Caco-2 (cell line): ENCODE measurements at regions not wholly inside any gene's neighbourhood (a gene's known extent, or its start where the extent isn't known, plus 50 kb on each side); places are given as distances from the start of the nearest gene placed in this dataset.

ENCODE experiments used
- BruUV-seq: library from RNA; stranded (reverse); fragments of 400-500 nt; replicated peaks from 2 replicates; lab custom pipeline; 2021; lab: Mats Ljungman, UMichigan
- CTCF ChIA-PET: fragments of 300-600 bp; sonication (Branson Sonifier 250); formaldehyde crosslinking; loops from one replicate; lab custom pipeline; 2022; ENCODE audit warnings: antibody characterized with exemption; lab: Charles Lee
- POLR2A ChIA-PET: fragments of 300-600 bp; sonication (Branson Sonifier 250); formaldehyde crosslinking; loops from one replicate; lab custom pipeline; 2022; ENCODE audit warnings: antibody characterized with exemption; lab: Charles Lee
- DNase-seq, 2 experiments: peaks; one replicate each; pipeline versions ENCODE4 v3.0.0 to v3.0.0-alpha.2; 2020 to 2022
- H3K27me3 ChIP-seq: replicated peaks from 2 replicates; pipeline ENCODE4 v1.6.0; 2011; ENCODE audit warnings: low read length; ENCODE audit not compliant: control insufficient read depth, insufficient read depth
- H3K36me3 ChIP-seq: 2 replicates; pipeline ENCODE4 v1.5.1; 2011; ENCODE audit warnings: low read length; ENCODE audit not compliant: control insufficient read depth, insufficient read depth
- H3K4me1 ChIP-seq: fragments of 250-450 bp; sonication (Bioruptor Pico); 2 replicates; pipeline ENCODE4 v1.5.1; 2020; ENCODE audit warnings: mild to moderate bottlenecking
- H3K4me3 ChIP-seq: 2 replicates; pipeline ENCODE4 v1.5.1; 2011; ENCODE audit warnings: low read depth, mild to moderate bottlenecking, control low read depth, low read length
- H3K9me3 ChIP-seq: fragments of 250-450 bp; sonication (Bioruptor Pico); 2 replicates; pipeline ENCODE4 v1.5.1; 2020; ENCODE audit warnings: mild to moderate bottlenecking, moderate library complexity
- H3K27ac Mint-ChIP-seq: one replicate; pipeline ENCODE4 v1.8.0; 2022; ENCODE audit warnings: mixed read lengths; ENCODE audit not compliant: unreplicated experiment
- H3K27me3 Mint-ChIP-seq: one replicate; pipeline ENCODE4 v1.8.0; 2022; ENCODE audit warnings: mixed read lengths; ENCODE audit not compliant: insufficient read depth, unreplicated experiment
- H3K36me3 Mint-ChIP-seq: one replicate; pipeline ENCODE4 v1.8.0; 2022; ENCODE audit warnings: mild to moderate bottlenecking, mixed read lengths; ENCODE audit not compliant: insufficient read depth, unreplicated experiment
- H3K4me1 Mint-ChIP-seq: one replicate; pipeline ENCODE4 v1.8.0; 2022; ENCODE audit warnings: low read depth, mixed read lengths; ENCODE audit not compliant: unreplicated experiment
- H3K4me3 Mint-ChIP-seq: one replicate; pipeline ENCODE4 v1.8.0; 2022; ENCODE audit warnings: mild to moderate bottlenecking, moderate library complexity, mixed read lengths; ENCODE audit not compliant: unreplicated experiment
- H3K9me3 Mint-ChIP-seq: one replicate; pipeline ENCODE4 v1.8.0; 2022; ENCODE audit warnings: mixed read lengths; ENCODE audit not compliant: unreplicated experiment
- intact Hi-C: fragments of 100-400 bp; cut with micrococcal nuclease; formaldehyde crosslinking; loops from one replicate; pipeline ENCODE4 v1.10.0; 2022; ENCODE audit not compliant: unreplicated experiment
- TF ChIP-seq, protein P1 (sequence below), 2 experiments: fragments of 200-600 bp in 1 of 2; IDR thresholded peaks; 1 replicate in 1 of 2; 2 replicates in 1 of 2; pipeline versions ENCODE4 v1.5.1 to v1.8.0; 2011 to 2022; ENCODE audit warnings: antibody characterized with exemption in 1 of 2, control low read depth in 1 of 2, inconsistent platforms in 1 of 2, low read depth in 1 of 2, low read length in 1 of 2, mild to moderate bottlenecking in 1 of 2, moderate library complexity in 1 of 2; ENCODE audit not compliant: insufficient read depth in 1 of 2, severe bottlenecking in 1 of 2, unreplicated experiment in 1 of 2

DNA sequence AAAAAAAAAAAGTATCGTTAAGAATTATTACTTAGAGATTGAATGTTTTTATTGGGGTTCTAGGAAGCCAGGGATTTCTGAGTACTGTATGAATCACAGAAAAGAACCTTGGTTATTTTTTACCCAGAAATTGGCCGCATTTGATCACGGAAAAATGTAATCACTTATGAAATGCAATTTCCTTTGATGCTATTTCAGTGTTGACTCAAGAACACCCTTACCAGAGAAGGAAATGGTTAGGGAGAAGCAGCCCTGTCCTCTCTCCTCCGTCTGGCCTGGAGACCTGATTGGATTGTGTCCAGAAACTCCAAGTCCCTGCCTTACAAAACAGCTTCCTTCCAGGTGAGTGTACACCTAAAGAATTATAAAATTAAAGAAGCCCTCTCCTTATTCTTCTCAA is 116.7 kb downstream of the MED10 start:
- Mint-ChIP-seq H3K27me3 (peaks cover 13% of the 10 kb centered on the region), H3K4me1 (no peaks in the 10 kb centered on the region), H3K9me3 (peaks cover 21% of the 10 kb centered on the region), H3K4me3 (no peak overlapping the region), H3K36me3 (no peaks in the 10 kb centered on the region), H3K27ac (no peak overlapping the region)
- DNase-seq = no peak
- ChIA-PET CTCF (no interaction called here), POLR2A (no interaction called here)
- no TSS peak for BruUV-seq
- Histone ChIP-seq H3K36me3 (no peaks in the 10 kb centered on the region), H3K4me1 (no peaks in the 10 kb centered on the region), H3K4me3 (no peak overlapping the region), H3K27me3 (no peaks in the 10 kb centered on the region), H3K9me3 (no peaks in the 10 kb centered on the region)
- intact Hi-C loops = no loop called here
- TF ChIP-seq, protein P1, sequence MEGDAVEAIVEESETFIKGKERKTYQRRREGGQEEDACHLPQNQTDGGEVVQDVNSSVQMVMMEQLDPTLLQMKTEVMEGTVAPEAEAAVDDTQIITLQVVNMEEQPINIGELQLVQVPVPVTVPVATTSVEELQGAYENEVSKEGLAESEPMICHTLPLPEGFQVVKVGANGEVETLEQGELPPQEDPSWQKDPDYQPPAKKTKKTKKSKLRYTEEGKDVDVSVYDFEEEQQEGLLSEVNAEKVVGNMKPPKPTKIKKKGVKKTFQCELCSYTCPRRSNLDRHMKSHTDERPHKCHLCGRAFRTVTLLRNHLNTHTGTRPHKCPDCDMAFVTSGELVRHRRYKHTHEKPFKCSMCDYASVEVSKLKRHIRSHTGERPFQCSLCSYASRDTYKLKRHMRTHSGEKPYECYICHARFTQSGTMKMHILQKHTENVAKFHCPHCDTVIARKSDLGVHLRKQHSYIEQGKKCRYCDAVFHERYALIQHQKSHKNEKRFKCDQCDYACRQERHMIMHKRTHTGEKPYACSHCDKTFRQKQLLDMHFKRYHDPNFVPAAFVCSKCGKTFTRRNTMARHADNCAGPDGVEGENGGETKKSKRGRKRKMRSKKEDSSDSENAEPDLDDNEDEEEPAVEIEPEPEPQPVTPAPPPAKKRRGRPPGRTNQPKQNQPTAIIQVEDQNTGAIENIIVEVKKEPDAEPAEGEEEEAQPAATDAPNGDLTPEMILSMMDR (IDR thresholded peaks at IDR 0.05; ENCODE audit: insufficient read depth in 1 of 2, low read depth in 1 of 2, low read length in 1 of 2, severe bottlenecking in 1 of 2, unreplicated experiment in 1 of 2) = no peak

DNA sequence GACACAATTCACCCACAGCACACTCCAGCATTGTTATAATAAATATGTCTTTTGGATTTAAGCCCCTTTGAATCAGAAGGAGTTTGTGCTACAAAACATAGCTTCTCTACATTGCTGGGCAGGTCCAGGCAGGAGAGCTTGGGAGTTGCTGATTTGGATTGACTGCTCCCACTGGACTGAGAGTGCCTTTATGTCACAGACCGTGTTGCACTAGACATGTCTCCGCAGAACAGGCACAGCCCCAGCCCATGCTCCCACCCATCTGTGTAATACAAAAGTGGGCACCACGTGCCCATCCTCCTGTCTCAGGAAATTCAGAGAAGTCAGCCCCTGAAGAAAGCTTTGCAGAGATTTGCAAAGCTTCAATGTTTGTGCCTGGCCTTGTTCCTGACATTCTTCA is 117.1 kb downstream of the MED10 start:
- Mint-ChIP-seq H3K4me3 (no peak overlapping the region), H3K9me3 (peaks cover 25% of the 10 kb centered on the region), H3K36me3 (no peaks in the 10 kb centered on the region), H3K27me3 (peaks cover 13% of the 10 kb centered on the region), H3K4me1 (no peaks in the 10 kb centered on the region), H3K27ac (no peak overlapping the region)
- intact Hi-C loops = no loop called here
- Histone ChIP-seq H3K27me3 (no peaks in the 10 kb centered on the region), H3K36me3 (no peaks in the 10 kb centered on the region), H3K4me1 (no peaks in the 10 kb centered on the region), H3K4me3 (no peak overlapping the region), H3K9me3 (no peaks in the 10 kb centered on the region)
- no peak for DNase-seq
- ChIA-PET CTCF (no interaction called here), POLR2A (no interaction called here)
- no TSS peak for BruUV-seq
- TF ChIP-seq, protein P1 (IDR thresholded peaks at IDR 0.05; ENCODE audit: insufficient read depth in 1 of 2, low read depth in 1 of 2, low read length in 1 of 2, severe bottlenecking in 1 of 2, unreplicated experiment in 1 of 2) = no peak

DNA sequence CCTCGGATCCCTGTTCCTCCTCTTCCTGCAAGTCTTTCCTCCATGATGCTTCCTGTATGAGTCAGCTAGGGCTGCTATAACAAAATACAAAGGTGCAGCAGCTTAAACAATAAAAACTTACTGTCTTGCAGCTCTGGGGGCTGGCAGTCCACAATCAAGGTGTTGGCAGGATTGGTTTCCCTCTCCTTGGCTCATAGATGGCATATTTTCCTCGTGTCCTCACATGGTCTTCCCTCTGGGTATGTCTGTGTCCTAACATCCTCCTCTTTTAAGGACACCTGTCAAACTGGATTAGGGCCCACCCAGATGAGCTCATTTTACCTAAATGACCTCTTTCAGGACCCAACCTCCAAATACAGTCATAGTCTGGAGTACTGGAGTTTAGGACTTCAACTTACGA is 117.5 kb downstream of the MED10 start:
- BruUV-seq = no TSS peak

More for the DNA sequence above, 117.5 kb downstream of the MED10 start:
- no peaks in the 10 kb centered on the region for H3K27me3 ChIP-seq
- DNase-seq = no peak
- Mint-ChIP-seq H3K4me1 (no peaks in the 10 kb centered on the region), H3K36me3 (no peaks in the 10 kb centered on the region), H3K27me3 (peaks cover 13% of the 10 kb centered on the region), H3K27ac (no peak overlapping the region), H3K4me3 (no peak overlapping the region), H3K9me3 (peaks cover 25% of the 10 kb centered on the region)
- no peaks in the 10 kb centered on the region for H3K9me3 ChIP-seq
- H3K36me3 ChIP-seq = no peaks in the 10 kb centered on the region
- TF ChIP-seq, protein P1 (IDR thresholded peaks at IDR 0.05; ENCODE audit: insufficient read depth in 1 of 2, low read depth in 1 of 2, low read length in 1 of 2, severe bottlenecking in 1 of 2, unreplicated experiment in 1 of 2) = no peak
- CTCF ChIA-PET = no interaction called here
- H3K4me3 ChIP-seq = no peak overlapping the region
- intact Hi-C loops = no loop called here
- no peaks in the 10 kb centered on the region for H3K4me1 ChIP-seq
- POLR2A ChIA-PET = no interaction called here
